D721Med (cell line): ENCODE measurements at regions not wholly inside any gene's neighbourhood (a gene's known extent, or its start where the extent isn't known, plus 50 kb on each side); places are given as distances from the start of the nearest gene placed in this dataset.
"Not testable (repeated sequence)": the region's sequence is repeated elsewhere in the genome, so short reads cannot be mapped to it uniquely, and the experiment has no call there.

Source experiments
- DNase-seq: peaks from one replicate; pipeline ENCODE4 v3.0.0; 2011; ENCODE audit warnings: low spot score; ENCODE audit not compliant: insufficient read length
- FAIRE-seq: peaks from 2 replicates; lab custom pipeline; 2011; peaks lifted over from hg19 to GRCh38; lab: Jason Lieb, UNC

DNA sequence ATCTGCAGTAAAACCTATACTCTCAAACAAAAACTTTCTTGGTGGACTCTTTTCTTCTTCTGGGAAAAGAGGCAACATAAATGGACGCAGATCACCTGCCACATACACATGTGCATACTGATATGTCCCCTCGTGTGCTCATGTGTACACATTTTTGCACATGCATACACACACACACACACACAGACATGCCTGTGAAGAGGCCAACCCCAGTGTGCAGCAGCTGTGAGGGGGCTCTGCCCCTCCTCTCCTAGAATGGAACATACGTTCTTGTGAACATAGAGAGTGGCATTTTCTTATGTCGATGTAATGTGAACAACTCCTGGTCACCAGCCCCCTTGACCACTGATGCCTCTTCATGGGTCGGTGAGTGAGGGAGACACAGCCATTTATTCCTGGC lies 188.9 kb upstream of the PLGLB2 start:
- FAIRE-seq, DNase-seq: not testable (repeated sequence)

DNA sequence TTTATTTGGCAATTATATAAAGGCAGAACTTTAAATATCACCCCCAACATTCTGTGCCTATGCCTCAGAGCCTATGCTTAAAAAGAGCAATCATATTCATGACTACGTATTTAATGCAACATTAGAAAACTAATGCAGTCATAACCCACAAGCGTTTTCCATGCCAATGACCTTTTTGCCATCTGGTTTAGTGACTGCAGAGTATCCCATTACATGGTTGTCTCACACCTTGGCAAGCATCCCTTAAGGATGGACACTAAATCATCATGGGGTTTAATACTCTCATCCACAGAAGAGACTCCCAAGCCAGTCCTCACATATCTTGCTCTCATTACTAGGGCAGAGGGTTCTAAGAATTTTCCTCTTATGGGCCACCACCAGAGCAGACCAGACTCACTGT lies 188.2 kb upstream of the PLGLB2 start:
- not testable (repeated sequence) for DNase-seq, FAIRE-seq

DNA sequence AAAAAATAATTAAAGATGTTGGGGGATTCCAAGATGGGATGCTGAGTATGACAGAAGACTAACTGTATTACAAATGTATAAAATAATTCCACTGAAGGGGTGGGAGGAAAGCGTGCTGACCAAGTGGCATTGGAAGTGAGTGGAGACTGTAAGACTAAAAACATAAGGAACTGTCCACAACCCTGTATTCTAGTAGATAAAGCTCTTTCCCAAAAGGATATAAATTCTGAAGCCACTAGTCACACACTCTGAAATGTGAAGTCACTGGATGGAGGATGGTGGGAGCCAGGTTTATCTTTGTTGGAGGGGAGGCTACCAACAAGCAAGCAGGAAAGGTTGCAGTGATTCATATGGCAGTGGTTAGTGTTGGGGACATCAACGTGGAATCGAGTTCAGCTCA lies 182.8 kb upstream of the PLGLB2 start:
- not testable (repeated sequence) for DNase-seq, FAIRE-seq

DNA sequence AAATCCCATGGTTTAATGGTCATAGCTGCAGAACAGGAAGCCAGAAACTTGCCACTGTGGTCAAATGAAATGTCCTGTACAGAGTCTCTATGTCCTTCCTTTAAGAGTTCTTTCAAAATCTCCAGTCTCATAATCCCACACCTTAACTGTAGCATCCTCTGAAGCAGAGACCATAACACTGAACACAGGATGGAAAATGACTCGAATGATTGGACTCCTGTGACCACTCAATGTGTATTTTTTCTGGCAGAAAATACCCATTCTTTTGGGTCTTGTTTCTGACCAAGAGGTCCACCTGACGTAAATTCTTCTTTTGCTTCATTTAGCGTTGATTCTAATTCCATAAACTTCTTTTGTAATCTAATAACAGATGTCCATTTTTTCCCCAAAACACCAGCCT lies 181.4 kb upstream of the PLGLB2 start:
- not testable (repeated sequence) for DNase-seq, FAIRE-seq

DNA sequence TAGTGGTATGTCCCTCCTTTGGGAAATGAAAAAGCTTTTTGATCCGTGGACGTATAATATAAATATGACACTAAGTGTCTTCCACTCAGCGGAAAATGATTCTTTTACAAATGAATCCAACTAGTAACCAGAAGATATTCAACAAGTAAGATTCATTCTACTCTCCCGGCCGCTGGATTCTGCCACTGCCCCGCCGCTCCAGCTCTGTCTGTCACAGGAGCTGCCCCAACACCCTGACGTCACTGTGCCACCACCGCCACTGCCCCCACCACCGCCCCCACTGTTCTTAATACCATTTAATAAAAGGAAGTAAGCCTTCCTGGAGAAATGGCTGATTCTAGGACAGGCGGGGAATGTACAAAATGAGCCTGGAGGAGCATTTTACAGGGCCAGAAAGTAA lies 180.8 kb upstream of the PLGLB2 start:
- DNase-seq, FAIRE-seq: not testable (repeated sequence)

DNA sequence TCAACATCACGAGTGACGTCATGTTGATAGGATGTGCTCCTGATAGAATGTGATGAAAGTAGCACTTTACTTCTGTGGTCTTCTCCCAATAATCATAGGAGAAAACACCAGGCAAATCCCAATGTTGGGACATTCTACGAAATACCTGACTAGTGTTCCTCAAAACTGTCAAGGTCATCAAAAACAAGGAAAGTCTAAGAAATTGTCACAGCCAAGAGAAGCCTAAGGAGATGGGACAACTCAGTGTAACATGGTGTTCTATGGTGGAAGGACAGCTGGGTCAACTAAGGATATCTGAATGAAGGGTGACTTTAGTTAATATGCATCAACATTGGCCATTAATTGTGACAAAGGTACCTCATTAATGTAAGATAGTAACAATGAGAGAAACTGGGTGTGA lies 180.0 kb upstream of the PLGLB2 start:
- FAIRE-seq, DNase-seq: not testable (repeated sequence)

DNA sequence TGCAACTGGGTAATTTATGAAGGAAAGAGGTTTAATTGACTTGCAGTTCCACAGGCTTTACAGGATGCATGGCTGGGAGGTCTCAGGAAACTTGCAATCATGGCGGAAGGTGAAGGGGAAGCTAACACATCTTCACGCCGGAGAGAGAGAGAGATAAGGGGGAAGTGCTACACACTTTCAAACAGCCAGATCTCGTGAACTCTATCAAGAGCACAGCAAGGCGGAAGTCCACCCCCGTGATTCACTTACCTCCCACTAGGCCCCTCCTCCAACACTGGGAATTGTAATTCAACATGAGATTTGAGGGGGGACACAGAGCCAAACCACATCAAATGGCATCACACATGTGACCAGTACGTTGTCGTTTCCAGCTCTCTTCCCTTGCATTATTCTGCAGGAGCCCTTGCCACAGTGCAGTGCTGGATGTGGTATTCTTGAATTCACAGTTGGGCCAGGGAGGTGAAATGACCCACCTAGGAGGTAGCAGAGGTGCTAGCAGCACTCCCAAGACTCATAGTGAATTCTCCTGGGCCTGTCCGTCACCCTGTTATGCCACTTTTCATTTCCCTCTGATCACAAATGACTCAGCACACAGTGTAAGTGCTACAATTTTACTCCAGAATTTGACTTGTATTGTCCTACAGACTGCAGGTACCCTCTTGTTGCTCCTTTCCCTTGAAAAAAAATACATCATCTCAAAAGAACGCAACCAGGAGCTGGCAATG lies 179.2 kb upstream of the PLGLB2 start:
- not testable (repeated sequence) for FAIRE-seq, DNase-seq

DNA sequence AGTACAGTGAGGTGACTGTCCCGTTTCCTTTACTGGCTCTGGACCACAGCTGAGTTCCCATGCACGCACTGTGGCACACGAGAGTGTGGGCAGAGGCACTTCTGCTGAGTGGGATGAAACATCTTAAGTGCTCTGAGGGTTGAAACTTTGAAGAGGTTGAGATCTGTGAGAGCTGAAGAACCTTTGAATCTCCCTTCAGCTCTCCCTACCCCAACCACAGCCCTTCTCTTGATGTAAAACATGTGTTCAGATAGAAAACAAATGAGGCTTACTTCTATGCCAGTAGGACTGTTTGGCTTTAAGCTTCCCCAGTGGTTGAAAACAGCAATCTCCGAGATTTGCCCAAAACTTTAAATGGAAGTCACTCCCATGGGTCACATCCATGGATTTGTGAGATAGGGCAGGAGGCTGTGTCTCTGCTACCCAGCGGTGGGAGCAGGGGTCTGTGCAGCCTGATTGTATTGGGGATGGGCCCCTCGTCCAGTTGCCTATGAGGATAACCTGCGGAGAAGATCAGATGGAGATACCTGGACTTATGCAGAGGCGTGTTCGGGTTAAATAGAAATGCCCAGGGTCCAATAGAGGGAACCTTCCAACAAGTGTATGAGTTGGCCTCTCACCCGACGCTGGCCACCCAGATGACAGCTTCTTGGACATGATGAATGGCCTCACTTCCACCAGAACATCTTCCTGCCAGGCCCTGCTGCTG lies 178.0 kb upstream of the PLGLB2 start:
- not testable (repeated sequence) for DNase-seq, FAIRE-seq

DNA sequence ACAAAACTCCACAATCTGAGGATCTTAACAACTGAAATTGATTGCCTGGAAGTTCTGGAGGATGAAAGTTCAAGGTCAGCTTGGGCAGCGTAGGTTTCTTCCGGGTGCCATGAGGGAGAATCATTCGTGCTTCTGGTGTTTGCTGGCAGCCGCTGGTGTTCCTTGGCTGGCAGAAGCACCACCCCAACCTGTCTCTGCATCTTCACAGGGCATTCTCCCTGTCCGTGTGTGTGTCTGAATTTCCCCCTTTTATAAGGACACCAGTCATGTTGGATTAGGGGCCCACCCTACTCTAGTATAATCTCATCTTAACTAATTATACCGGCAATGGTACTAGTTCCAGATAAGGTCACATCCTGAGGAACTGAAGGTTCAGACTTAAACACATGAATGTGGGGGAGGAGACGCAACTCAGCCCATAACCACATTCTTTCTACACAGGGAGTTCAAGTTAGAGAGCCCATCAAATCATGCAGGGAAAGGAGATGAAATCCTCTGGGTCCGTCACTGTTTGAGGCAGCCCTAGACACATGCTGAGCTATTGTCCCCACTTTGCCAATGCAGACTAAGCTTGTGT lies 175.9 kb upstream of the PLGLB2 start:
- not testable (repeated sequence) for FAIRE-seq, DNase-seq

DNA sequence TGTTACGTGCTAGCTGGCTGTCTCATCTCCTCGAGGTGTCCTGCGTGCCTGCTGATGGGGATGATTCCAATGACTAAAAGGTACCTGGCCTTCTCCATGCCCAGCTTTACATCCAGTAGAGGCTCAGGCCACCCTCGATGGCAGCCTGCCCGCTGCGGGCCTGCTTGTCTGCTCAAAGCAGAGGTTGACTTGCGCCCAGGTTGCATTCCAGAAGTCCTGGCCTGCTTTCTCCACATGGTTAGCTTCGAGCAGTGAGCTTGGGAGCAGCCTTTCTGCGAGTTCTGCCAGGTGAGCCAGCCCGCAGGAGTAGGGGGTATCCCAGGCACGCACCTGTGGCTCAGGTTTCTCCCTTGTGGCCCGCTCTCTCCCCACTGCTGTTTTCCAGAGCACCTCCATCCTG lies 175.0 kb upstream of the PLGLB2 start:
- not testable (repeated sequence) for DNase-seq, FAIRE-seq

DNA sequence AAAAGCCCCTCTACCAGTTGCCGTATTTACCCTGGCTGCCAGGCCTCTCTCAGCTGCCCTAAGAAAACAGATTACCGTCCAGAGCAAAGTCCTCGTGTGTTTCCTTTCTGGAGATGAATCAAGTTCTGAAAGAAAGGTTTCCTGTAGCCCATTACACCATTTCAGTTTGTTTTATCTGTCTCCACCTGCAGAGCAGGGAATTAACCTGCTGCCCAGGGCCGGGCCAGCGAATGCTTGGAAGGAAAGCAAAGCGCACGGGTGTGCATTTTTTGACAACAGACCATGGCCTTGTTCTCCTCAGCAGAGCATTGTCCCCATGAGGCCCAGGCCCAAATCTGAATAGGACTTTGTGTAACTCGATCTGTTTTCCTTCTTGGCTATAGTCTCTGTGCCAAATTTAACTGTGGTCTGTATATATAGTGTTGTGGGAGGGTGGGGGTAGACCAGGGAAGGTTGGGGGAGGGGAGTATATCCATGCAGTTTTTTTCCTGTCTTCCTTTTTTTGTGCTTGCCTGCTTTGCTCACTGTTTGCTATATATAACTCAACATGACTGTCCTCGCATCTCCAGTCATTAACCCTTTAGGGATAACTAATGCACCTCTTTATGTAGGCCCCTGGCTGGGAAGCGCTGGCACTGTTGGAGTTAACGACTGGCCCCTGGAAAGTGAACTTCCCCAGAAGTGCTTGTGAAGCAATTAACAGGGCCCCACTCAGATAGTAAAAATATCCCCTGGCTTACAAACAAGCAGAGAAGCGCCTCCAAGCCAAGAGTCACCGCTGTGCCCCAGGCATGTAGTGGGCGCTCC lies 174.3 kb upstream of the PLGLB2 start:
- FAIRE-seq, DNase-seq: not testable (repeated sequence)

DNA sequence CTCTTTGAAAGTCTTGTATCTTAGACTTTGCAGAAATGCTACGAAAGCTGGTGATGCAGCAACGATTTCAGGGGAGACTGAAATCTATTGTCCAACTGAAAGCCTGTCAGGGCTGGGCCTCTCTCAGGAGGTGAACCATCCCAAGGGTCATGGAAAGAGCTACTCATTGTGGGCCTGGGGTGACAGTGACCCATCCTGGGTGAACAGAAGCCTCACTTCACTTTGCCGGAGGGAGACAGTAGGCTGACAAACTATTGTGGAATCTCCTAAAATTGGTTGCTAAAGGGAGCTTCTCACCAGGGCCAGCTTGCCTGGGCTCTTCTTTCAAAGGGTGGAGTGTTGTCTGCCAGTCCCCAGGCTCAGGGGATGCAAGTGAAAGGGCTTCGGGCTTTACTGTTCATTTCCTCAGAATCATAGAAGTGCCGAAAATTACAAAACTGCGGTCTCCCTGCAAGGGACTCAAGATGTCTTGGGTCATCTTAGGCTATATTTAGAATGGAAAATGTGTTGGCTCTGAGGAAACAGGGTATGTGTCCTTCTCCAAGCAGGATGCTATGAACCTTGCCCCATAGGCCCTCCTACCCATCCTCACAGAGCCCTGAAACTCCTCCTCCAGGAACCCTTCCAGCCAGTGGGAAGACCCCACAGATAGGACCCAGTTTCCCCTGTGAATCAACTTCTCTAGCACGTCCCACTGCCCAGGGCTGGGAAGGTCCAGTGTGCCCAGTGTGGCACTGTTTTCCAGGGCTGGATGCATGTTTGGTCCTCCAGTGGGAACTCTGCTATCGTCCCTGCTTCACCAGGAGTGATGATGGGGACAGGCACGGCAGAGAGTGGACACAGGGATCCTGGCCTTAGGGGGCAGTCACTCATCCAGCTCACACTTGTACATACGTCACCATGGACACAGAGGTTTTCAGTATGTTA lies 173.4 kb upstream of the PLGLB2 start:
- FAIRE-seq: not testable (repeated sequence)

DNA sequence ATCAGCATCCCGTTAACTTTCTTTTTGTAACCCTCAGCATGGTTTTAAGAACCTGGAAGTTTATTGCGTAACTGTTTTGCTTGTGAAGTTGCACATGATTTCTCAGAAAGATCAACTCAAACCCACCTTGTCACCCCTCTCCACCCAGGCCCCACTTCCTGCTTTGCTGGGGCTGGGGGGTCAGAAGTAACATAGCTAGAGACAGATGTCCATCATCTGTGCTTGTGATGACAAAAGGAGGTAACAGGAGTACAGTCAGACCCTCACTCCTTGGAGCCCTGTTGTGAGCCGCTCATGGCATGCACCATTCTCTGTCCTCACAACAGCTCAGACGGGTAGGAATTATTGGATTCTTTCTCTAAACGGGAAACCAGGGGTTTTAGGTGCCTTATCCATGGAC lies 172.7 kb upstream of the PLGLB2 start:
- not testable (repeated sequence) for DNase-seq, FAIRE-seq

More for the DNA sequence above, 173.4 kb upstream of the PLGLB2 start:
- not testable (repeated sequence) for DNase-seq

DNA sequence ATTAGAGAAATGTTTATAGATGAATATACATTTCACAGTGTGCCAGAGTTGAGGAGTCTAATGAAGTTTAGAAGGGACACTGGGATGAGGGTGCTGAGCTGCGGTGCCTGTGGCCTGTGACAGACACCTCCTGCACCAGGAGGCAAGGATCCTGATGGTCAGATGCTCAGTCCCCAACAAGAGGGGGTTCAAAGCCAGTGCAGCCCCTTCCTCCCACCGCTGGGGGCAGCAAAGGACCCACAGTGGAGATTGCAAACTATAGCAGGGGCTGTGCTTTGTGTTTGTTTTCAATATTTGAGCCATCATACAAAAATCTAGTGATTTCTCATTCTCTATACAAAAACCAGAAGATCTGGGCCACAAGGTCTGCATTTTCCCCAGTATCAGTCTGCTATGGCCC lies 170.5 kb upstream of the PLGLB2 start:
- not testable (repeated sequence) for FAIRE-seq, DNase-seq

DNA sequence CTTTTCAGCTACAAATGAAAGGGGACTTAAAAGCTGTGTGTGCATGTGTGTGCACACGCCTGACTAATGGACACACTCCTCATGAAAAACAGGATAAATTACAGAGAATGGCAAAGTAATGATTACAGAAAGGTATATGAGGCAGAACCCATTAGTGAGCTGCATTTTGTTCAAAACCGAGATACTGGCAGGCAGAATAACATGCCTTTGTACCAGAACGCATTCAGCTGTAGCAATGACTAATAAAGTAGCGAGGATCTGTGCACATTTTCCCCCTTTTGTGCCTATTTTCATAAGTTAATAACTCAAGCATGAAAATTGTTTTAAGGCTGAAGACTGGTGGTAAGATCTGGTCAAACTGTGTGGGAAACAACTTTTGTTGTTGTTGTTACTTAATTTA lies 165.7 kb upstream of the PLGLB2 start:
- FAIRE-seq, DNase-seq: not testable (repeated sequence)

DNA sequence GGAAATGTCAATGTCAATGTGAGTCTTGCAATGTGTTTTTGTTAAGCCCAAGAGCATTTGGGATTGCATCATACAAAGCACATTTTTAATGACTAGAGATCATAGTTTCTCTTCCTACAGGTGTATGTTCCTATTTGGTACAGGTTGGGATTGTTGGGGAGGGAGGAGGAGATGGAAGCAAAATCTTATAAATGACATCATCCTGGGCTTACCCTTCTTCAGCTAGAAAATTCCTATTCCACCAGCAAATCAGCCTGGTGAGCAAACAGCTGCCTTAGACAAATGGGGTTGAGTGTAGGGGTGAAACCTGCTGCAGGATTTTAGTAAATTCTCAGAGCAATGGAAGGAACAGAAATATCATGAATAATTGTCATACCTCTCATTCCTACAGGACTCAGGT lies 165.3 kb upstream of the PLGLB2 start:
- DNase-seq, FAIRE-seq: not testable (repeated sequence)

DNA sequence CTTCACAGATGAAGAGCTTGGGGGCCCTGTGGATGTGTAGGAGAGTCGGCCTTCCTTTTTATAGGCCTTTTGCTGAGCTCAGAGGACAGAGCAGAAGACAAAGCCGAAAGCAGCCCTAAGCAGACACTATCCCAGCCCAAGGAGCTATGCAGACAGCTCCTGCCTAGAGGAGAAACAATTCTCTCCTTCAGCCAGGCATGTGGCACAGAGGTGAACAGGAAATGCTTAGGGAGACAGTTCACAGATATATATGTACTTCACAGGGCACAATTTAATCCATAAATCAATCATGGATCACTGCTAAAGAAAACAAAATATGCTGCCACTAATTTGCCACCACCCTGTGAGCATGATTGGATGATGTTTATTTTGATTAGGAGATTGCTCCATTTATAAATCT lies 164.5 kb upstream of the PLGLB2 start:
- not testable (repeated sequence) for FAIRE-seq, DNase-seq

DNA sequence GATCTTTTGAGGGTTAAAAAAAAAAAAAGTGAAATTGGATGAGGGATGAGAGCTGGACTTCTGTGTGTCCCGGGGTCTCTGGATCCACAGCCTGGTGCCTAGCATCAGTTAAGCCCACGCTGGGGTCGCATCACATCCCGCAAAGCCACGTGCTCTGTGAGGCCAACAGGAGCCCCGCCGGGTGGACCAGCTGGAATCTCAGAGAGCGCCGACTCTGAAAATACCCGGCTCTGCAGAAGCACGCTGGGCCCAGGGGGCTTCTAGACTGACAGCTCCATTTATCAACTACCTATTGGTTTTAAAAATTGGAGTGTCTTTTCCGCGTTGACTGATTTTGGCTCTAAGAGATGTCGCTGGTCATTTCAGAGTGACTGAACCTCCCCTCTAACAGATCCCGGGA lies 164.1 kb upstream of the PLGLB2 start:
- FAIRE-seq, DNase-seq: not testable (repeated sequence)
